Right atrium auricular region (tissue), 2 donors: ENCODE measurements at regions not wholly inside any gene's neighbourhood (a gene's known extent, or its start where the extent isn't known, plus 50 kb on each side); places are given as distances from the start of the nearest gene placed in this dataset.

ENCODE experiments used
- DNase-seq: peaks from one replicate; pipeline ENCODE4 v3.0.0-alpha.2; 2019; ENCODE audit warnings: low spot score
- H3K27ac ChIP-seq, 2 donors: fragments of 200-600 bp; sonication (generic); 1 replicate in 1 of 2; 2 replicates in 1 of 2; pipeline ENCODE4 v1.5.1; 2016 to 2019
- H3K27me3 ChIP-seq, 2 donors: fragments of 200-600 bp; sonication (generic); one replicate each; pipeline versions ENCODE4 v1.5.1 to v1.6.0; 2017 to 2019
- H3K36me3 ChIP-seq: fragments of 200-600 bp; sonication (generic); one replicate; pipeline ENCODE4 v1.5.1; 2016
- H3K4me1 ChIP-seq, 2 donors: fragments of 200-600 bp; sonication (generic); one replicate each; pipeline versions ENCODE4 v1.5.1 to v1.6.0; 2017 to 2019
- H3K4me3 ChIP-seq, 2 donors: fragments of 200-600 bp; sonication (generic); 1 replicate in 1 of 2; 2 replicates in 1 of 2; pipeline ENCODE4 v1.5.1; 2017 to 2019; ENCODE audit warnings: mild to moderate bottlenecking in 1 of 2, moderate library complexity in 1 of 2
- H3K9me3 ChIP-seq, 2 donors: fragments of 200-600 bp; sonication (generic); one replicate each; pipeline ENCODE4 v1.5.1; 2019
- TF ChIP-seq, protein P1 (sequence below), 2 donors: fragments of 200-600 bp; sonication (generic); IDR thresholded peaks; one replicate each; pipeline ENCODE4 v1.5.1; 2019; ENCODE audit warnings: antibody characterized with exemption in 2 of 2

DNA sequence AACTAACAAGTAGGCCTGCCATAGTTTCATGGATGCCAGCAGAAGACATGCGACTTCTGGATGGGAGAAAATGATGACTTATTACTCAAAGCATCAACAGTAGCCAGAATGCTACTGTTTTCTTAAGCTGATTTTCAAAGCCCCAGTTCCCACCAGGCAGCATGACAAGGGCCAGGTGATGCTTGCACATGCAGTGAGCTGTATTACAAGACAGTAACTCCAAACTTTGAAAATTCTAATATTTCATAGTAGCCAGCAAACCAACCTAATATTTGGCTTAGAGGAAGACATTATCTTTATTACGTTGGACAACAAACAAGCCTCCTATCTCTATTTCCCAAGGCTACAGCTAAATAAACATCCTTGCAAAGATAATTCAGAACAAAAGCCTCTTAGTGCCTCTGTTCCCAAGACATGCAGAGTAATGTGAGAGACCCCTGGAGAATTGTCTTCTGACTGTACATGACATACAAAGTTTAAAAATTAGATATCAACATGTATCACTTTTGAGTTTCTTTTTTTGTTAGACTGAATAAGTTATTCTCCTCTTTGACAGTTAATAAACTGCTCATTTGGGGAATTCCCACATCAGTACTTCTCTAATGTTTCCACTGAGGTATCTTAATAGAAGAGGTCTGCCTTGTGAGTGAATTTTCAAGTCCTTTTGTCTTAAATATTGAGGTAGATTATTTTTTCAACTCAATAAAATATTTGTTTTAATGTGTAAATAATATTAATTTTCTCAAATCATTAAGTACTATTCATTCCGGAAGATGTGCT, 367.6 kb upstream of the CWC22 start:
- H3K27me3 ChIP-seq = no peaks in the 10 kb centered on the region
- DNase-seq = no peak
- H3K4me3 ChIP-seq = no peak overlapping the region
- no peaks in the 10 kb centered on the region for H3K9me3 ChIP-seq
- H3K36me3 ChIP-seq = no peaks in the 10 kb centered on the region
- H3K27ac ChIP-seq = no peak overlapping the region
- H3K4me1 ChIP-seq = no peaks in the 10 kb centered on the region
- TF ChIP-seq, protein P1, sequence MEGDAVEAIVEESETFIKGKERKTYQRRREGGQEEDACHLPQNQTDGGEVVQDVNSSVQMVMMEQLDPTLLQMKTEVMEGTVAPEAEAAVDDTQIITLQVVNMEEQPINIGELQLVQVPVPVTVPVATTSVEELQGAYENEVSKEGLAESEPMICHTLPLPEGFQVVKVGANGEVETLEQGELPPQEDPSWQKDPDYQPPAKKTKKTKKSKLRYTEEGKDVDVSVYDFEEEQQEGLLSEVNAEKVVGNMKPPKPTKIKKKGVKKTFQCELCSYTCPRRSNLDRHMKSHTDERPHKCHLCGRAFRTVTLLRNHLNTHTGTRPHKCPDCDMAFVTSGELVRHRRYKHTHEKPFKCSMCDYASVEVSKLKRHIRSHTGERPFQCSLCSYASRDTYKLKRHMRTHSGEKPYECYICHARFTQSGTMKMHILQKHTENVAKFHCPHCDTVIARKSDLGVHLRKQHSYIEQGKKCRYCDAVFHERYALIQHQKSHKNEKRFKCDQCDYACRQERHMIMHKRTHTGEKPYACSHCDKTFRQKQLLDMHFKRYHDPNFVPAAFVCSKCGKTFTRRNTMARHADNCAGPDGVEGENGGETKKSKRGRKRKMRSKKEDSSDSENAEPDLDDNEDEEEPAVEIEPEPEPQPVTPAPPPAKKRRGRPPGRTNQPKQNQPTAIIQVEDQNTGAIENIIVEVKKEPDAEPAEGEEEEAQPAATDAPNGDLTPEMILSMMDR (IDR thresholded peaks at IDR 0.05) = no peak

DNA sequence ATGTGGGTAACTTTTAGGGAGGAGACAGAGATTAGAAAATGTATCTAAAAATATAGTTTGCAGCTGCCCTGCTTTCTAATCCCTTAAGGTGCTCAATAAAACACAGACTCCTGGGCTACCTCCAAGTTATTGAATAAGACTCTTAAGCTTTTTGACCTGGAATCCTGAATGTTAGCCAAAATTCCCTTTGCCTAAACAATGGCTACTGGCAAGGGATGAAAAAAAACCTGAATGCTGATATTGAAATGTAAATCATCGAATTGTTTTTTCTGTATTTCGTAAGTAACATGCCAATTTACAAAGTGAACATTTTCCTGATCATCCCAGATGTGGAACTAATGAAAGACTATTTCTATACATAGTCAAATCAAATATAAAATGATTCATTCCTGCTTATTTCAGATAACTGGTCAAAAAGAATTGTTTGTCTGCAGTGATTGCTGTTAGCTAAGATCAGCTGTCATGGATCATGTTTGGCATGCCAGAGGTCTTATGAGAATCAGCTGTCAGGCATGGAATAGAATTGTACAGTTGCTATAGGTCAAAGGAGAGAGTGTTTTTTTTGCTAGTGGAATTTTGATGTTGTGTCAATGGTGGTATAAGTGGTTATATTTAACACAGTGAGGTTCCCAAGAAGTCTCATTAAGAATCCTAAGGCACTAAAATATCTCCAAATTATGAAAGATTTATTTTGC, 363.6 kb upstream of the CWC22 start:
- H3K36me3 ChIP-seq = no peaks in the 10 kb centered on the region
- H3K27me3 ChIP-seq = no peaks in the 10 kb centered on the region
- H3K27ac ChIP-seq = no peak overlapping the region
- TF ChIP-seq, protein P1 (IDR thresholded peaks at IDR 0.05) = no peak
- H3K9me3 ChIP-seq = no peaks in the 10 kb centered on the region
- H3K4me1 ChIP-seq = no peaks in the 10 kb centered on the region
- DNase-seq = no peak
- H3K4me3 ChIP-seq = no peak overlapping the region

DNA sequence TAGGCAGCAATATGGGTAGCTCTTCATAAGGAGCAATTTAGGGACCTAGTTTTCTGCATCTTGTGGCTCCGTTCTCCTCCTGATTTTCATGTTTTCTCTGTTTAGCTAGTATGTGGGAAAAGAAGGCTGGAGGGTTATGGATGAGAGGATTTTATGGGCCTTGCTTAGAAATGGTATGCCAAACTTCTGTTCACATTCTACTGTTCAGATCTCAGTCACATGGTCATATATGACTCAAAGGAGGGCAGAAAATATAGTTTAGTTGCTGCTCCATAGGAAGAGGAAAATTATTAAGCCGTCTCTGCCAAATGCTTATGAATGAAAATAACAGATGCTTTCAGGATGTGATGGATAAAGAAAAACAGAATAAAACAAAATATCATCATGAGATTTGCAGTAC, 361.8 kb upstream of the CWC22 start:
- Histone ChIP-seq H3K27me3 (no peaks in the 10 kb centered on the region), H3K27ac (no peak overlapping the region), H3K4me1 (no peaks in the 10 kb centered on the region), H3K9me3 (no peaks in the 10 kb centered on the region), H3K4me3 (no peak overlapping the region), H3K36me3 (no peaks in the 10 kb centered on the region)
- DNase-seq = no peak
- TF ChIP-seq, protein P1 (IDR thresholded peaks at IDR 0.05) = no peak

DNA sequence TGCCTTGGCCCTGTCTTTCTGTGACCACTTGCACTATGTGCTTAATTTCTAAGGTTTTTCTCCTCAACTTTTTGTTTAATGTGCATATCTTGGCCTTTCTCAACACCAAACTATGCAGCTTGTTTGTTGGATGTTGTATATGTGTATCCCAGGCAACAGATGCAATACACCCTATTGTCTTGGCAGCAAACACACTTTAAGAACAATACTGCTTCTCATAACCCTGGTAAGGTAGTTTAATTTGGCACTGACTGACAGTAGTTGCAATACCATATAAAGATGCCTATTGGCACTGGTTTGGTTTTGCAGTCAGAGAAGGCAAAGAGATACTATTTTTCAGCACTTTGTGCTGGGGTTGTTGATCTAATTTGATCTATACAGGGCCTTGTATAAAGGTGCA, 360.7 kb upstream of the CWC22 start:
- Histone ChIP-seq H3K36me3 (no peaks in the 10 kb centered on the region), H3K9me3 (no peaks in the 10 kb centered on the region), H3K4me1 (no peaks in the 10 kb centered on the region), H3K27ac (no peak overlapping the region), H3K27me3 (no peaks in the 10 kb centered on the region), H3K4me3 (no peak overlapping the region)
- no peak for DNase-seq
- TF ChIP-seq, protein P1 (IDR thresholded peaks at IDR 0.05) = no peak

DNA sequence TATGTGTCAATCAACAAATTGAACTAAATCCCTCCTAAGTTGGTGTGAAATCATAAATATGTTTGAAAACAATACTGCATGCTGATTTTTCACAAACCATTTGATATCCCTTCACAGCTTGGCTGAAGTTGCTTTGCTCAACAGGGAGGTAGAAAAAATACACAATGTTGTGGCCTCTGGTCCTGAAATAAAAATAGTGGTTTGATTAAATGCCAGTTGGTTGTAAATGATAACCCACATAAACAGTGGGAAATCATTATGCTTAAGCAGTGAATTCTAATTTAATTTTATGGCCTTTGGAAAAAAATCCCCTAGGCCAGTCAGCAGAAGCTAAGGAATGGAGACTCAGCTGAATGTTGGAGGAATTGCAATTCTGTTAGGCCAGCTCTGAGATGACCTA, 359.4 kb upstream of the CWC22 start:
- H3K9me3 ChIP-seq = no peaks in the 10 kb centered on the region
- no peaks in the 10 kb centered on the region for H3K36me3 ChIP-seq
- TF ChIP-seq, protein P1 (IDR thresholded peaks at IDR 0.05) = no peak
- H3K4me1 ChIP-seq = no peaks in the 10 kb centered on the region
- no peaks in the 10 kb centered on the region for H3K27me3 ChIP-seq
- no peak overlapping the region for H3K27ac ChIP-seq
- DNase-seq = no peak
- H3K4me3 ChIP-seq = no peak overlapping the region
